Pancreas (tissue), 10 donors: ENCODE measurements at regions not wholly inside any gene's neighbourhood (a gene's known extent, or its start where the extent isn't known, plus 50 kb on each side); places are given as distances from the start of the nearest gene placed in this dataset.

Experiments
- ATAC-seq, 4 donors: fragments of 200-7000 bp; cut with Tn5 transposase; one replicate each; pipeline versions ENCODE4 v1.8.0 to v1.9.1; 2020; ENCODE audit warnings: mild to moderate bottlenecking in 4 of 4, moderate library complexity in 4 of 4
- DNase-seq, 6 donors: peaks; one replicate each; pipeline ENCODE4 v3.0.0-alpha.2; 2020
- FAIRE-seq: peaks from 2 replicates; lab custom pipeline; 2012; peaks lifted over from hg19 to GRCh38; lab: Jason Lieb, UNC
- H3K27ac ChIP-seq, 4 donors: fragments of 200-600 bp; sonication (generic); 1 replicate in 3 of 4; 2 replicates in 1 of 4; pipeline versions ENCODE4 v1.5.0 to v1.8.0; 2020
- H3K27me3 ChIP-seq, 4 donors: fragments of 200-600 bp; one replicate each; pipeline ENCODE4 v1.8.0; 2021
- H3K36me3 ChIP-seq, 3 donors: fragments of 200-600 bp; sonication (generic) in 1 of 3; one replicate each; pipeline versions ENCODE4 v1.5.0 to v1.8.0; 2020 to 2021
- H3K4me1 ChIP-seq, 3 donors: fragments of 200-600 bp; one replicate each; pipeline ENCODE4 v1.8.0; 2021
- H3K4me3 ChIP-seq, 4 donors: fragments of 200-600 bp; sonication (generic) in 2 of 4; one replicate each; pipeline versions ENCODE4 v1.5.0 to v1.8.0; 2020 to 2021
- H3K9me3 ChIP-seq, 4 donors: fragments of 200-600 bp; one replicate each; pipeline ENCODE4 v1.8.0; 2021
- CTCF ChIP-seq, 4 donors: fragments of 200-600 bp; sonication (generic) in 3 of 4; IDR thresholded peaks; one replicate each; pipeline versions ENCODE4 v1.5.0 to v1.8.0; 2021; ENCODE audit warnings: antibody characterized with exemption in 4 of 4
- WGBS, 2 donors: extraction: QIAGEN DNeasy Blood & Tissue Kit; methylation state at CpG; one replicate each; pipeline ENCODE4 v1.1.7; 2013; 5-methylcytosine and 5-hydroxymethylcytosine counted together
- intact Hi-C, 3 donors: fragments of 100-400 bp; cut with DNase I; formaldehyde crosslinking; loops; one replicate each; pipeline versions ENCODE4 v1.11.1 to v1.14.2; 2022
- donor health status: healthy with polysubstance abuse.
- donor health status: DM: no; HTN: no; CAD: no; lungs with moderate emphysema.
- donor health status: DM: no; HTN: no; CAD: no.
- donor health status: control.
- donor health status: control.
- donor health status: Bipolar disorder and iron deficiency.
- donor health status: DM: yes; HTN: yes; CAD: no.
- donor health status: DM: no; HTN: no; CAD: no.
- donor health status: DM: no; HTN: no; CAD: no.
- donor health status: DM: yes; HTN: yes; CAD: no.

- Histone ChIP-seq H3K36me3 (no peaks in the 10 kb centered on the region), H3K9me3 (no peaks in the 10 kb centered on the region), H3K4me3 (no peak overlapping the region), H3K4me1 (no peaks in the 10 kb centered on the region), H3K27ac (no peak overlapping the region), H3K27me3 (no peaks in the 10 kb centered on the region)
- DNase-seq (no peak), ATAC-seq (no peak), FAIRE-seq (no peak)
- no peak for TF ChIP-seq CTCF (IDR thresholded peaks at IDR 0.05)
- intact Hi-C loops, result no loop called here
- 71 to 86% methylated on average over 1 of the region's 1 CpG for WGBS, 2 donors
Measured at GRCh38 chr6:51105357-51105756, 286.7 kb downstream of the TFAP2B start.

GRCh38 chr6:51107769-51108203 is 289.1 kb downstream of the TFAP2B start:
- DNase-seq, result no peak
- intact Hi-C loops, result no loop called here
- no peak for ATAC-seq
- H3K4me1 ChIP-seq, result no peaks in the 10 kb centered on the region
- no peak for FAIRE-seq
- WGBS, 2 donors, result 38 to 54% methylated on average over 2 of the region's 2 CpGs
- H3K36me3 ChIP-seq, result no peaks in the 10 kb centered on the region
- H3K27me3 ChIP-seq, result no peaks in the 10 kb centered on the region
- TF ChIP-seq CTCF (IDR thresholded peaks at IDR 0.05), result no peak
- H3K9me3 ChIP-seq, result no peaks in the 10 kb centered on the region
- H3K27ac ChIP-seq, result no peak overlapping the region
- H3K4me3 ChIP-seq, result no peak overlapping the region

GRCh38 chr6:51108563-51109234 is 290.0 kb downstream of the TFAP2B start:
- no peak overlapping the region for H3K4me3 ChIP-seq
- H3K27ac ChIP-seq, result no peak overlapping the region
- no peak for FAIRE-seq
- H3K36me3 ChIP-seq, result no peaks in the 10 kb centered on the region
- no peaks in the 10 kb centered on the region for H3K27me3 ChIP-seq
- no peak for DNase-seq
- no peak for ATAC-seq
- H3K4me1 ChIP-seq, result no peaks in the 10 kb centered on the region
- 44 to 62% methylated on average over 4 of the region's 4 CpGs for WGBS, 2 donors
- intact Hi-C loops, result no loop called here
- H3K9me3 ChIP-seq, result no peaks in the 10 kb centered on the region
- TF ChIP-seq CTCF (IDR thresholded peaks at IDR 0.05), result no peak

GRCh38 chr6:51112731-51113130 is 294.1 kb downstream of the TFAP2B start:
- DNase-seq, result no peak

More at GRCh38 chr6:51112731-51113130, 294.1 kb downstream of the TFAP2B start:
- ATAC-seq, result no peak
- Histone ChIP-seq H3K36me3 (no peaks in the 10 kb centered on the region), H3K4me1 (no peaks in the 10 kb centered on the region), H3K4me3 (no peak overlapping the region), H3K9me3 (no peaks in the 10 kb centered on the region), H3K27me3 (no peaks in the 10 kb centered on the region), H3K27ac (no peak overlapping the region)
- WGBS, 2 donors, result 26 to 27% methylated on average over 5 of the region's 5 CpGs
- intact Hi-C loops, result no loop called here
- FAIRE-seq, result no peak
- TF ChIP-seq CTCF (IDR thresholded peaks at IDR 0.05), result no peak
